ENCODE measurements at regions not wholly inside any gene's neighbourhood (a gene's known extent, or its start where the extent isn't known, plus 50 kb on each side); places are given as distances from the start of the nearest gene placed in this dataset.

DNA sequence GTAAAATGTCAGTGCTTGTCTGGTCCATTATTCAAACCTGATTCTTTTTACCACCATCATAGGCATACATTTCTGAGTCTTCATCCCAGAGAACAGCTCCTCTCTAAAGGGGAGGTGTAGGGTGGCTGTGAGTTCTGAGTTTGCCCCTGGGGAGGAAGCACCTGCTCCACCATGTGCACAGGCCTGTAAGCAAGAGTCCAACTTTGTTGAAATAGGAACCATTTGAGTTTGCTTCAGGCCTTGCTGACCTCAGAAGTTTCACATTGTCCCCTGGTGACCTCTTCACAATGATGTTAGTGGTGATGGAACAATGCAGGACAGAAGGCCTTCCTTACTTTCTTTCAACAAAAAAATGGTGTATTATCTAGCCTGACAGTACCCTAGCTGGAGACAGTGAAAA is 54.6 kb upstream of the TOP3B start:
- no peak overlapping the region for H3K4me2 ChIP-seq (ENCODE audit: insufficient read depth, low read length)
- H3K27me3 ChIP-seq (ENCODE audit: control insufficient read depth in 2 of 2, insufficient read depth in 2 of 2, low read length in 2 of 2) = peaks cover 4 to 5% of the 10 kb centered on the region in 2 experiments
- H4K20me1 ChIP-seq (replicated peaks; ENCODE audit: control insufficient read depth, extremely low read depth, insufficient read depth, low read length) = no peaks in the 10 kb centered on the region
- H3K4me1 ChIP-seq (ENCODE audit: control insufficient read depth, extremely low read depth, insufficient read depth, low read length) = no peaks in the 10 kb centered on the region
- H3K4me3 ChIP-seq (replicated peaks in 1 of 3; ENCODE audit: insufficient read depth in 1 of 3, low read depth in 1 of 3, low read length in 3 of 3) = no peak overlapping the region
- intact Hi-C loops (cut with micrococcal nuclease) = no loop called here
- ChIA-PET CTCF (interaction anchor here (1.1 kb wide), 1 partner anchor 53 kb away, joined by 5 read pairs; no protein-coding TSS in a partner anchor), POLR2A (no interaction called here)
- no peak for FAIRE-seq
- DNase-seq (ENCODE audit: low read depth, low spot score) = peak; percentile 58
- no peaks in the 10 kb centered on the region for H3K9me1 ChIP-seq (replicated peaks; ENCODE audit: control insufficient read depth, extremely low read depth, insufficient read depth, low read length)
- TF ChIP-seq MYC (IDR thresholded peaks at IDR 0.05; ENCODE audit: low read depth, low read length) (no peak), FOS (IDR thresholded peaks at IDR 0.05; ENCODE audit: borderline replicate concordance, insufficient read depth, low read length) (no peak)
- TF ChIP-seq, protein P1, sequence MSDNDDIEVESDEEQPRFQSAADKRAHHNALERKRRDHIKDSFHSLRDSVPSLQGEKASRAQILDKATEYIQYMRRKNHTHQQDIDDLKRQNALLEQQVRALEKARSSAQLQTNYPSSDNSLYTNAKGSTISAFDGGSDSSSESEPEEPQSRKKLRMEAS (IDR thresholded peaks at IDR 0.05; ENCODE audit: insufficient read depth, insufficient read length) = no peak
- dilution Hi-C loops (cut with MboI; ENCODE audit: extremely low pct_ligation_motif_present, low sequenced_read_pairs) = no loop called here
- no peaks in the 10 kb centered on the region for H3K79me2 ChIP-seq (ENCODE audit: control insufficient read depth, insufficient read depth, low read length)
- H3K9me3 ChIP-seq (replicated peaks; ENCODE audit: control insufficient read depth, insufficient read depth, low read length) = no peaks in the 10 kb centered on the region
- H3K36me3 ChIP-seq (ENCODE audit: control insufficient read depth in 2 of 2, extremely low read depth in 1 of 2, insufficient read depth in 2 of 2, low read length in 2 of 2) = no peaks in the 10 kb centered on the region
- no peak overlapping the region for H2AFZ ChIP-seq (ENCODE audit: low read depth, low read length)
- no peak overlapping the region for H3K27ac ChIP-seq (ENCODE audit: insufficient read depth, low read depth, low read length)
- H3K9ac ChIP-seq (replicated peaks; ENCODE audit: extremely low read depth, insufficient read depth, low read length) = no peak overlapping the region
- no TSS peak for BruUV-seq (replicated peaks)

- no peaks in the 10 kb centered on the region for H4K20me1 ChIP-seq (replicated peaks; ENCODE audit: control insufficient read depth, extremely low read depth, insufficient read depth, low read length)
- FAIRE-seq = no peak
- H3K27me3 ChIP-seq (ENCODE audit: control insufficient read depth in 2 of 2, insufficient read depth in 2 of 2, low read length in 2 of 2) = peaks cover 0 to 2% of the 10 kb centered on the region in 2 experiments
- no peak overlapping the region for H2AFZ ChIP-seq (ENCODE audit: low read depth, low read length)
- no peaks in the 10 kb centered on the region for H3K9me1 ChIP-seq (replicated peaks; ENCODE audit: control insufficient read depth, extremely low read depth, insufficient read depth, low read length)
- ChIA-PET CTCF (interaction anchor here (1.1 kb wide), 1 partner anchor 19 kb away, joined by 3 read pairs; no protein-coding TSS in a partner anchor), POLR2A (no interaction called here)
- no peak overlapping the region for H3K4me3 ChIP-seq (replicated peaks in 1 of 3; ENCODE audit: insufficient read depth in 1 of 3, low read depth in 1 of 3, low read length in 3 of 3)
- no peak for DNase-seq (ENCODE audit: low read depth, low spot score)
- no peak overlapping the region for H3K27ac ChIP-seq (ENCODE audit: insufficient read depth, low read depth, low read length)
- no peaks in the 10 kb centered on the region for H3K79me2 ChIP-seq (ENCODE audit: control insufficient read depth, insufficient read depth, low read length)
- H3K9ac ChIP-seq (replicated peaks; ENCODE audit: extremely low read depth, insufficient read depth, low read length) = no peak overlapping the region
- dilution Hi-C loops (cut with MboI; ENCODE audit: extremely low pct_ligation_motif_present, low sequenced_read_pairs) = no loop called here
- no peaks in the 10 kb centered on the region for H3K9me3 ChIP-seq (replicated peaks; ENCODE audit: control insufficient read depth, insufficient read depth, low read length)
- no peak overlapping the region for H3K4me2 ChIP-seq (ENCODE audit: insufficient read depth, low read length)
- intact Hi-C loops (cut with micrococcal nuclease) = no loop called here
- H3K36me3 ChIP-seq (ENCODE audit: control insufficient read depth in 2 of 2, extremely low read depth in 1 of 2, insufficient read depth in 2 of 2, low read length in 2 of 2) = no peaks in the 10 kb centered on the region
- BruUV-seq (replicated peaks) = no TSS peak
- no peaks in the 10 kb centered on the region for H3K4me1 ChIP-seq (ENCODE audit: control insufficient read depth, extremely low read depth, insufficient read depth, low read length)
- TF ChIP-seq, protein P2, sequence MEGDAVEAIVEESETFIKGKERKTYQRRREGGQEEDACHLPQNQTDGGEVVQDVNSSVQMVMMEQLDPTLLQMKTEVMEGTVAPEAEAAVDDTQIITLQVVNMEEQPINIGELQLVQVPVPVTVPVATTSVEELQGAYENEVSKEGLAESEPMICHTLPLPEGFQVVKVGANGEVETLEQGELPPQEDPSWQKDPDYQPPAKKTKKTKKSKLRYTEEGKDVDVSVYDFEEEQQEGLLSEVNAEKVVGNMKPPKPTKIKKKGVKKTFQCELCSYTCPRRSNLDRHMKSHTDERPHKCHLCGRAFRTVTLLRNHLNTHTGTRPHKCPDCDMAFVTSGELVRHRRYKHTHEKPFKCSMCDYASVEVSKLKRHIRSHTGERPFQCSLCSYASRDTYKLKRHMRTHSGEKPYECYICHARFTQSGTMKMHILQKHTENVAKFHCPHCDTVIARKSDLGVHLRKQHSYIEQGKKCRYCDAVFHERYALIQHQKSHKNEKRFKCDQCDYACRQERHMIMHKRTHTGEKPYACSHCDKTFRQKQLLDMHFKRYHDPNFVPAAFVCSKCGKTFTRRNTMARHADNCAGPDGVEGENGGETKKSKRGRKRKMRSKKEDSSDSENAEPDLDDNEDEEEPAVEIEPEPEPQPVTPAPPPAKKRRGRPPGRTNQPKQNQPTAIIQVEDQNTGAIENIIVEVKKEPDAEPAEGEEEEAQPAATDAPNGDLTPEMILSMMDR (IDR thresholded peaks at IDR 0.05; ENCODE audit: extremely low read depth in 1 of 2, insufficient read depth in 1 of 2, low read depth in 1 of 2, low read length in 2 of 2) = no peak
- TF ChIP-seq GATA2 (IDR thresholded peaks at IDR 0.05; ENCODE audit: insufficient read depth, insufficient read length, low read depth, low read length) (no peak), POLR2A (IDR thresholded peaks at IDR 0.05; ENCODE audit: low read depth, low read length) (no peak), JUN (IDR thresholded peaks at IDR 0.05; ENCODE audit: borderline replicate concordance, insufficient read depth, insufficient read length, low read depth) (no peak), POLR2AphosphoS5 (IDR thresholded peaks at IDR 0.05; ENCODE audit: insufficient read depth, low read depth, low read length) (no peak), FOS (IDR thresholded peaks at IDR 0.05; ENCODE audit: borderline replicate concordance, insufficient read depth, low read length) (no peak), EZH2 (IDR thresholded peaks at IDR 0.05; ENCODE audit: borderline replicate concordance, low read depth, low read length, severe bottlenecking) (no peak), MYC (IDR thresholded peaks at IDR 0.05; ENCODE audit: low read depth, low read length) (no peak)
- TF ChIP-seq, protein P1 (IDR thresholded peaks at IDR 0.05; ENCODE audit: insufficient read depth, insufficient read length) = no peak
Observed at GRCh38 chr22:22036588-22036987, 54.0 kb upstream of the TOP3B start.

Data from endothelial cell of umbilical vein (primary cell).